GM19397 (cell line): ENCODE measurements at regions not wholly inside any gene's neighbourhood (a gene's known extent, or its start where the extent isn't known, plus 50 kb on each side); places are given as distances from the start of the nearest gene placed in this dataset.

Source experiments
- ATAC-seq: cut with Tn5 transposase; IDR thresholded peaks from one replicate; pipeline ENCODE4 v1.9.1; 2021; ENCODE audit warnings: mild to moderate bottlenecking, moderate library complexity; ENCODE audit not compliant: unreplicated experiment

- ATAC-seq, result no peak
Observed at GRCh38 chr10:116792817-116793216, 50.5 kb upstream of the HSPA12A start.

GRCh38 chr10:116796469-116796868, 52.8 kb upstream of the ENO4 start:
- no peak for ATAC-seq

- peak; percentile 81 for ATAC-seq
Observed at GRCh38 chr10:116796910-116797513, 52.3 kb upstream of the ENO4 start.

- ATAC-seq, result no peak
Observed at GRCh38 chr10:116798859-116799258, 50.4 kb upstream of the ENO4 start.
